ENCODE measurements at regions not wholly inside any gene's neighbourhood (a gene's known extent, or its start where the extent isn't known, plus 50 kb on each side); places are given as distances from the start of the nearest gene placed in this dataset.
A peak's percentile ranks its signal among the peaks of the same experiment; 100 is the strongest.

DNA sequence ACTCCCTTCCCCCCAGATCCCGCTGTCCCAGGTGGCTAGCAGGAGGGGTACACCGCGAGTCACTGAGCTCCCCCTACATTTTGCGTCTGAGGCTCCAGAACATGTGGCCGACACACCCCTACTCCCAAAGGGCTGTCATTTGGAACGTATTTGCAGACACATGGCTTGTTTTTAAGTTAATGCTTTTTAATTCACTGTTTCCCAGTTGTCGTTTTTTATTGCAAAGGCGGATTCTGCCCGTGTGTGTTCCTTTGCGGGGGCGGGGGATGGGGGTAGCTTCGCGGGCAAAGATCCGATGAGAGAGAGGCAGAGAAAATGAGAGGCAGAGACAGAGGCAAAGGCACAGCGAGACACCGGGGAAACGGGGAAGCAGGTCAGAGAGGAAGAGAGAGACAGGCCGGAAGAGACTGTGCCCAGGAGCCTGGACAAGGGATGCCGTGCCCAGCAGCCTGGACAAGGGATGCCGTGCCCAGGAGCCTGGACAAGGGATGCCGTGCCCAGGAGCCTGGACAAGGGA is 270.2 kb downstream of the FOXD2 start:
- Histone ChIP-seq H3K36me3 (ENCODE audit: control insufficient read depth, insufficient read depth, low read length) (no peaks in the 10 kb centered on the region), H3K4me3 (ENCODE audit: low read length) (no peak overlapping the region), H3K27ac (ENCODE audit: low read length) (no peak overlapping the region), H3K27me3 (ENCODE audit: control insufficient read depth, insufficient read depth, low read length) (peaks cover 32% of the 10 kb centered on the region), H3K4me1 (ENCODE audit: control insufficient read depth, insufficient read depth, low read length) (peaks cover 8% of the 10 kb centered on the region), H3K9me3 (ENCODE audit: control insufficient read depth, insufficient read depth, low read length) (no peaks in the 10 kb centered on the region)
- intact Hi-C loops (cut with micrococcal nuclease): no loop called here
- no peak for ATAC-seq
- Mint-ChIP-seq H3K36me3 (no peaks in the 10 kb centered on the region), H3K4me3 (no peak overlapping the region), H3K27me3 (ENCODE audit: low read depth in 2 of 2) (peaks cover 24 to 48% of the 10 kb centered on the region in 2 donors), H3K27ac (no peak overlapping the region), H3K9me3 (no peaks in the 10 kb centered on the region), H3K4me1 (peaks cover 0 to 10% of the 10 kb centered on the region in 2 donors)
- 9% methylated on average over 21 of the region's 21 CpGs for WGBS (ENCODE audit: insufficient coverage)
- TF ChIP-seq, protein P1, sequence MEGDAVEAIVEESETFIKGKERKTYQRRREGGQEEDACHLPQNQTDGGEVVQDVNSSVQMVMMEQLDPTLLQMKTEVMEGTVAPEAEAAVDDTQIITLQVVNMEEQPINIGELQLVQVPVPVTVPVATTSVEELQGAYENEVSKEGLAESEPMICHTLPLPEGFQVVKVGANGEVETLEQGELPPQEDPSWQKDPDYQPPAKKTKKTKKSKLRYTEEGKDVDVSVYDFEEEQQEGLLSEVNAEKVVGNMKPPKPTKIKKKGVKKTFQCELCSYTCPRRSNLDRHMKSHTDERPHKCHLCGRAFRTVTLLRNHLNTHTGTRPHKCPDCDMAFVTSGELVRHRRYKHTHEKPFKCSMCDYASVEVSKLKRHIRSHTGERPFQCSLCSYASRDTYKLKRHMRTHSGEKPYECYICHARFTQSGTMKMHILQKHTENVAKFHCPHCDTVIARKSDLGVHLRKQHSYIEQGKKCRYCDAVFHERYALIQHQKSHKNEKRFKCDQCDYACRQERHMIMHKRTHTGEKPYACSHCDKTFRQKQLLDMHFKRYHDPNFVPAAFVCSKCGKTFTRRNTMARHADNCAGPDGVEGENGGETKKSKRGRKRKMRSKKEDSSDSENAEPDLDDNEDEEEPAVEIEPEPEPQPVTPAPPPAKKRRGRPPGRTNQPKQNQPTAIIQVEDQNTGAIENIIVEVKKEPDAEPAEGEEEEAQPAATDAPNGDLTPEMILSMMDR (IDR thresholded peaks at IDR 0.05): no peak
- no peak for DNase-seq

DNA sequence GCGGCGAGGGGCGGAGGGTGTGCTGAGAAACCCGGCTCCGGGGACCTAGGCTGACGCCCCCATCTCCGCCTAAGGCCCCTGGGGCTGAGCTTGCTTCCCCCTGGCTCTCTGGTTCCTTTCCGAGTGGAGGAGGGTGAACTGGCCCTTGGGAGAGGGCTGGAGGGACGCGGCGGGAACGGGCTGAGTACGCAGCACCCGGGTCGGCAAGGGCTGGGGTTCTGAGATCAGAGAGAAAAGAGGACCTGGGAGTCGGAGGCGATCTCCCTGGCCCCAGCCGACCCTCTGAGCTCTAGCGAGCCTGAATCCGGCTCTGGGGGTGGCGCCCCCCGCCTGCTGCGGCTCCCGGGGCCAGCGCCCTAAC is 270.8 kb downstream of the FOXD2 start:
- no peak overlapping the region for H3K4me3 ChIP-seq (ENCODE audit: low read length)
- H3K27ac ChIP-seq (ENCODE audit: low read length): no peak overlapping the region
- peaks cover 32% of the 10 kb centered on the region for H3K27me3 ChIP-seq (ENCODE audit: control insufficient read depth, insufficient read depth, low read length)
- Mint-ChIP-seq H3K27me3 (ENCODE audit: low read depth in 2 of 2) (peaks cover 28 to 51% of the 10 kb centered on the region in 2 donors), H3K4me3 (no peak overlapping the region), H3K9me3 (no peaks in the 10 kb centered on the region), H3K36me3 (no peaks in the 10 kb centered on the region), H3K4me1 (peaks cover 0 to 10% of the 10 kb centered on the region in 2 donors), H3K27ac (no peak overlapping the region)
- no peaks in the 10 kb centered on the region for H3K9me3 ChIP-seq (ENCODE audit: control insufficient read depth, insufficient read depth, low read length)
- TF ChIP-seq, protein P1 (IDR thresholded peaks at IDR 0.05): no peak
- WGBS (ENCODE audit: insufficient coverage): 5% methylated on average over 25 of the region's 25 CpGs
- peaks cover 8% of the 10 kb centered on the region for H3K4me1 ChIP-seq (ENCODE audit: control insufficient read depth, insufficient read depth, low read length)
- DNase-seq: no peak
- ATAC-seq: no peak
- no peaks in the 10 kb centered on the region for H3K36me3 ChIP-seq (ENCODE audit: control insufficient read depth, insufficient read depth, low read length)
- intact Hi-C loops (cut with micrococcal nuclease): no loop called here

DNA sequence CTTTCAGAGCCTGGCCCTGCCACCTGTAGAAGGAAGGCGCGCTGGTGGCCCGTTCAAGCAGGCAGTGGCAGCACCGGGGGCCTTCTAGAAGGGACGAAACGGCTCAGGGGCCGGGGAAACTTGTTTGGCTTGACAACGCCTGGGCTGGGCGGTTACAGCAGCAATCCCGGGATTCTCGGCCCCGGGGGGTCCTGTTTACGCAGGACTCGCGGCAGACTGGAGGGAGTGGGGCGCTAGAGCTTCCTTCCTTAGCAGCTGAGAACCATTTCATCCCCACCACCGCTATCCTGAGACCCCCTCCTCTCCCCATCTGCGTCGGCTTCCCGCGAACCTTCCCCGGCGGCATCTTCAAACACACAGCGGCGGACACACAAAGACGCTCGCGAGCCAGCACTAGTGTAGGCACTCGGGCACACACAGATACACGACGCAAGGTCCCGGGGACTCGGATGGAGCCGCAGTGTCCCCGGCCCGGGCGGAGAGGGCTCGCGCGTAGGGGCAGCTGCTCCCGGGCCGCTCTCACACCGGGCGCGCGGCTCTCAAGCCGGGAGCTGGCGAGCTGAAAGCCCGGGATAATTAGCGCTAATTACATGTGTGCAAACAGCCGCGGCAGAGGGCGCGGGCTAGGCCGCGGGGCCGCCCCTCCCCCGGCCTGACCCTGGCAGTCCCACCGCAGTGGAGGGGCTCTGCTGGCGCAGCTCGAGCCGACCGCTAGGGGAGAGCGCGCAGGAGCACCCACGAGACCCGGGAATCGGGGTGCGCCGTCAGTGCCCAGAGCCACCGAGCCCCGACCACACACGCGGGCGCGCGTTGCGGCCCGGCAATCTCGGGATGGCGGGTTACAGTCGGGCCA is 271.4 kb downstream of the FOXD2 start:
- peaks cover 32% of the 10 kb centered on the region for H3K27me3 ChIP-seq (ENCODE audit: control insufficient read depth, insufficient read depth, low read length)
- TF ChIP-seq, protein P1 (IDR thresholded peaks at IDR 0.05): no peak
- H3K4me1 ChIP-seq (ENCODE audit: control insufficient read depth, insufficient read depth, low read length): peaks cover 8% of the 10 kb centered on the region
- 1% methylated on average over 82 of the region's 82 CpGs for WGBS (ENCODE audit: insufficient coverage)
- peak overlapping the region; percentile 6 for H3K4me3 Mint-ChIP-seq
- H3K36me3 ChIP-seq (ENCODE audit: control insufficient read depth, insufficient read depth, low read length): no peaks in the 10 kb centered on the region
- H3K9me3 ChIP-seq (ENCODE audit: control insufficient read depth, insufficient read depth, low read length): no peaks in the 10 kb centered on the region
- intact Hi-C loops (cut with micrococcal nuclease): no loop called here
- H3K36me3 Mint-ChIP-seq: no peaks in the 10 kb centered on the region
- ATAC-seq (peak in 1 of 3 donors; percentile 42), DNase-seq (peak in 1 of 2 donors; percentile 39)
- H3K9me3 Mint-ChIP-seq: no peaks in the 10 kb centered on the region
- no peak overlapping the region for H3K27ac ChIP-seq (ENCODE audit: low read length)
- H3K27me3 Mint-ChIP-seq (ENCODE audit: low read depth in 2 of 2): peaks cover 28 to 51% of the 10 kb centered on the region in 2 donors
- peaks cover 0 to 10% of the 10 kb centered on the region in 2 donors for H3K4me1 Mint-ChIP-seq
- no peak overlapping the region for H3K27ac Mint-ChIP-seq
- H3K4me3 ChIP-seq (ENCODE audit: low read length): no peak overlapping the region
